ENCODE measurements at regions not wholly inside any gene's neighbourhood (a gene's known extent, or its start where the extent isn't known, plus 50 kb on each side); places are given as distances from the start of the nearest gene placed in this dataset.

DNA sequence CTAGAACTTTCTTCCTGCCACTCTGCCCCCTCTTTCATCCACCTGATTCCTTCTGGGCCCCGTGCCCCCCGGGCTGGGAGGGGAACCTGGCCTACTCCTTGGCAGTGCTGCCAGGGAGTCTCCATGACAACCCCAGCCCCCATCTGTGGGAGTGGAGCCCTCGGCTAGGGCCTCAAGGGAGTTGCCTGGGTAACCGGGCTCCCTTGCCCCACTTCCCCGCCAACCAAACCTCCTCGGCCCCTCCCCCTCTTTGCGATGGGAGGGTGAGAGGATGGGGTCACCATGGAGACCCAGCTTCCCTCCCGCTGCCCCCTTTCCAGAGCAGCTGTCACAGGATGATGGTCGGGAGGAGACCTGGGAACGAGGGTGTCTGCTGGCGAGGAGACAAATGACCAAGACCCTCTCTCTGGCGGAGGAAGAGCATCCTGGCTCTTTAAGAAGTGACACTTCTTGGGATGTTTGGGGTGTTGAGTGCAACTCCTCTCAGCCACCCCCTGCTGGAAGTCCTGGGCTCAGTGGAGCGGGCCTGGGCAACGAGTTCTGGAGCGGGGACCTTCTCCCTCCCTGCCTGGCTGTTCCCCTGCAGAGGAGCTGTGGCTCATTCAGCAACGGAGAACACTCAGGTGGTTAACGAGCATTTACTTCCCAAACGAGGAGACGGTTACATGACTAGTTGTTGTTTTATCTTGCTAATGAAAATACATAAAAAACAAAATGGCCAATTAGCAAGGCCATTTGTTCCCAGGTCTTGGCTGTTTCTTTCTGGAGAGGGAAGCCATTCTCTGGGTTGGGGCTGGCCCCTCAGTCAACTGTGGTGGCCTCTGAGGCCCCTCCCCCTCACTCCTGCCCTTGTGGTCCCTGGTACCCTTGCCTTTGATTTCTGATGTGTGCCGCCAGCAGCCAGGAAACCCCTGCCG, 82.8 kb downstream of the UBIAD1 start:
- WGBS, 2 donors (ENCODE audit: extremely low coverage in 2 of 2, insufficient read length in 2 of 2, insufficient replicate concordance in 1 of 2) = no CpG with 5 or more reads among the region's 21 CpGs
- no peak for DNase-seq (ENCODE audit: low spot score)
- peak overlapping the region; percentile 14 to 15 for H3K4me3 ChIP-seq (ENCODE audit: low read length in 2 of 2)

DNA sequence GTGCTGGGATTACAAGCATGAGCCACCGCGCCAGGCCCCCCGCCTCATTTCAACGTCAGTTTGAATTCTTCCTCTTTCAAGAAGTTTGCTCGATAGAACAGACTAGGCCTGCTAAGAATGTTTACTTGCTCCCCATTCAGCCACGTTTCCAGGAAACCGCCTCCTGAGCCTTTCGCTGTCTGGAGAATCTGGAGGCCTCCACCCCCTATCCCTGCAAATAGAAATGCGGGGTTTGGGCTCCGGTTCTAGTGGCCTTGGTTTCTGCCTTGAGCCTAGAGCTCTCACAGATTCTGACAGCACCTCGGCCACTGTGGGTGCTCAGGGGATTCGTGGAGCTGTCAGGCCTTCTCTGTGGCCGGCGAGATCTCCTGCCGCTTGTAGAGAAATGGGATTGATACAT, 84.3 kb downstream of the UBIAD1 start:
- no peaks in the 10 kb centered on the region for H3K36me3 ChIP-seq (replicated peaks in 1 of 2; ENCODE audit: control insufficient read depth in 2 of 2, insufficient read depth in 2 of 2, low read length in 2 of 2)
- no peak overlapping the region for H3K4me2 ChIP-seq (ENCODE audit: insufficient read depth, low read length, poor library complexity, severe bottlenecking)
- peak overlapping the region; percentile 78 for H3K18ac ChIP-seq (ENCODE audit: low read length)
- no peaks in the 10 kb centered on the region for H3K9me3 ChIP-seq (replicated peaks in 1 of 2; ENCODE audit: control insufficient read depth in 2 of 2, insufficient read depth in 1 of 2, low read depth in 1 of 2, low read length in 2 of 2)
- H3K79me1 ChIP-seq (ENCODE audit: low read depth, low read length) = no peaks in the 10 kb centered on the region
- H3K27me3 ChIP-seq (ENCODE audit: control insufficient read depth in 3 of 3, insufficient read depth in 3 of 3, low read depth in 1 of 3, low read length in 3 of 3) = no peaks in the 10 kb centered on the region
- H4K91ac ChIP-seq (ENCODE audit: low read depth, low read length, poor library complexity) = no peak overlapping the region
- H2BK12ac ChIP-seq (ENCODE audit: low read length) = no peak overlapping the region
- H4K8ac ChIP-seq (ENCODE audit: low read depth, low read length) = no peak overlapping the region
- peaks cover 24 to 53% of the 10 kb centered on the region in 2 donors for H3K4me1 ChIP-seq (ENCODE audit: control insufficient read depth in 2 of 2, insufficient read depth in 1 of 2, low read depth in 1 of 2, low read length in 2 of 2)
- H3K9ac ChIP-seq (ENCODE audit: low read depth, low read length, poor library complexity) = peak overlapping the region; percentile 45
- no peak overlapping the region for H2BK15ac ChIP-seq (ENCODE audit: low read length)
- peak overlapping the region; percentile 62 for H2BK5ac ChIP-seq (ENCODE audit: low read length)
- DNase-seq (ENCODE audit: low spot score) = no peak
- peak overlapping the region; percentile 76 for H2AFZ ChIP-seq (ENCODE audit: low read length)
- no peak overlapping the region for H3K23ac ChIP-seq (ENCODE audit: low read depth, low read length, poor library complexity)
- H3K27ac ChIP-seq (replicated peaks; ENCODE audit: low read length) = no peak overlapping the region
- no peak overlapping the region for H3K4me3 ChIP-seq (ENCODE audit: low read length in 2 of 2)
- no peak overlapping the region for H3K14ac ChIP-seq (ENCODE audit: low read length)
- no peak overlapping the region for H2BK120ac ChIP-seq (ENCODE audit: low read depth, low read length)
- H3K4ac ChIP-seq (ENCODE audit: low read length) = no peak overlapping the region
- no peak overlapping the region for H2AK5ac ChIP-seq (ENCODE audit: low read depth, low read length)
- no CpG with 5 or more reads among the region's 15 CpGs for WGBS, 2 donors (ENCODE audit: extremely low coverage in 2 of 2, insufficient read length in 2 of 2, insufficient replicate concordance in 1 of 2)

More for the DNA sequence above, 82.8 kb downstream of the UBIAD1 start:
- peak overlapping the region; percentile 57 for H2AFZ ChIP-seq (ENCODE audit: low read length)
- H2BK12ac ChIP-seq (ENCODE audit: low read length) = no peak overlapping the region
- peak overlapping the region; percentile 3 for H3K23ac ChIP-seq (ENCODE audit: low read depth, low read length, poor library complexity)
- H3K14ac ChIP-seq (ENCODE audit: low read length) = no peak overlapping the region
- H2BK15ac ChIP-seq (ENCODE audit: low read length) = no peak overlapping the region
- no peaks in the 10 kb centered on the region for H3K27me3 ChIP-seq (ENCODE audit: control insufficient read depth in 3 of 3, insufficient read depth in 3 of 3, low read depth in 1 of 3, low read length in 3 of 3)
- H3K9ac ChIP-seq (ENCODE audit: low read depth, low read length, poor library complexity) = no peak overlapping the region
- no peak overlapping the region for H2BK120ac ChIP-seq (ENCODE audit: low read depth, low read length)
- H3K4me1 ChIP-seq (ENCODE audit: control insufficient read depth in 2 of 2, insufficient read depth in 1 of 2, low read depth in 1 of 2, low read length in 2 of 2) = peaks cover 18 to 45% of the 10 kb centered on the region in 2 donors
- H4K91ac ChIP-seq (ENCODE audit: low read depth, low read length, poor library complexity) = no peak overlapping the region
- peak overlapping the region; percentile 9 for H3K27ac ChIP-seq (replicated peaks; ENCODE audit: low read length)
- H2BK5ac ChIP-seq (ENCODE audit: low read length) = no peak overlapping the region
- H3K36me3 ChIP-seq (replicated peaks in 1 of 2; ENCODE audit: control insufficient read depth in 2 of 2, insufficient read depth in 2 of 2, low read length in 2 of 2) = no peaks in the 10 kb centered on the region
- no peak overlapping the region for H2AK5ac ChIP-seq (ENCODE audit: low read depth, low read length)
- H3K79me1 ChIP-seq (ENCODE audit: low read depth, low read length) = no peaks in the 10 kb centered on the region
- peaks cover 0 to 8% of the 10 kb centered on the region in 2 donors for H3K9me3 ChIP-seq (replicated peaks in 1 of 2; ENCODE audit: control insufficient read depth in 2 of 2, insufficient read depth in 1 of 2, low read depth in 1 of 2, low read length in 2 of 2)
- H3K4me2 ChIP-seq (ENCODE audit: insufficient read depth, low read length, poor library complexity, severe bottlenecking) = peak overlapping the region; percentile 44
- H3K18ac ChIP-seq (ENCODE audit: low read length) = peak overlapping the region; percentile 61
- no peak overlapping the region for H3K4ac ChIP-seq (ENCODE audit: low read length)
- no peak overlapping the region for H4K8ac ChIP-seq (ENCODE audit: low read depth, low read length)

DNA sequence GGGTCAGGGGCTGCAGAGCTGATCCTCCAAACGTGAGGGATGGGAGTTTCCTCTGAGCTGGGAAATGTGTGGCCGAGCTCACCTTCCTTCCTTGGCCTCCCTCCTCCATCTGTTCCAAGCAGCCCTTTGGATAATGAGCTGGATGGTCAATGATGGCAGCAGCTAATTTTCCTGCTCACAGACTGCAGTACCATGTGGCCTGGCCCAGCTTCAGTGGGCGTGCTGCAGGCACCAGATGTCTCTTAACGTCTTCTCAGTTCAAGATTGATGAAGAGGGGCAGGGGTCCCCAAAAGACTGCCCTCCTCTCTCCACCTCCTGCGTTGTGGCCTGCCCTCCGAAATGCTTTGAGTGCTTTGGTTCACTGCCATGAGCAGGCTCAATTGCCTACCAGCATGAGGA, 86.0 kb downstream of the UBIAD1 start:
- H3K9me3 ChIP-seq (replicated peaks in 1 of 2; ENCODE audit: control insufficient read depth in 2 of 2, insufficient read depth in 1 of 2, low read depth in 1 of 2, low read length in 2 of 2) = no peaks in the 10 kb centered on the region
- H2BK12ac ChIP-seq (ENCODE audit: low read length) = no peak overlapping the region
- no peaks in the 10 kb centered on the region for H3K79me1 ChIP-seq (ENCODE audit: low read depth, low read length)
- no peak overlapping the region for H2AFZ ChIP-seq (ENCODE audit: low read length)
- H3K23ac ChIP-seq (ENCODE audit: low read depth, low read length, poor library complexity) = no peak overlapping the region
- no peak overlapping the region for H2BK120ac ChIP-seq (ENCODE audit: low read depth, low read length)
- H4K8ac ChIP-seq (ENCODE audit: low read depth, low read length) = no peak overlapping the region
- WGBS, 2 donors (ENCODE audit: extremely low coverage in 2 of 2, insufficient read length in 2 of 2, insufficient replicate concordance in 1 of 2) = no CpG with 5 or more reads among the region's 6 CpGs
- H2AK5ac ChIP-seq (ENCODE audit: low read depth, low read length) = peak overlapping the region; percentile 7
- H3K4me3 ChIP-seq (ENCODE audit: low read length in 2 of 2) = no peak overlapping the region
- H3K14ac ChIP-seq (ENCODE audit: low read length) = peak overlapping the region; percentile 5
- no peak overlapping the region for H3K4me2 ChIP-seq (ENCODE audit: insufficient read depth, low read length, poor library complexity, severe bottlenecking)
- peak overlapping the region; percentile 68 for H4K91ac ChIP-seq (ENCODE audit: low read depth, low read length, poor library complexity)
- H2BK15ac ChIP-seq (ENCODE audit: low read length) = no peak overlapping the region
- H3K27me3 ChIP-seq (ENCODE audit: control insufficient read depth in 3 of 3, insufficient read depth in 3 of 3, low read depth in 1 of 3, low read length in 3 of 3) = no peaks in the 10 kb centered on the region
- H3K9ac ChIP-seq (ENCODE audit: low read depth, low read length, poor library complexity) = no peak overlapping the region
- DNase-seq (ENCODE audit: low spot score) = no peak
- H3K36me3 ChIP-seq (replicated peaks in 1 of 2; ENCODE audit: control insufficient read depth in 2 of 2, insufficient read depth in 2 of 2, low read length in 2 of 2) = no peaks in the 10 kb centered on the region
- H3K27ac ChIP-seq (replicated peaks; ENCODE audit: low read length) = no peak overlapping the region
- H3K4me1 ChIP-seq (ENCODE audit: control insufficient read depth in 2 of 2, insufficient read depth in 1 of 2, low read depth in 1 of 2, low read length in 2 of 2) = peaks cover 23 to 48% of the 10 kb centered on the region in 2 donors
- H3K18ac ChIP-seq (ENCODE audit: low read length) = no peak overlapping the region
- H2BK5ac ChIP-seq (ENCODE audit: low read length) = no peak overlapping the region
- H3K4ac ChIP-seq (ENCODE audit: low read length) = no peak overlapping the region

DNA sequence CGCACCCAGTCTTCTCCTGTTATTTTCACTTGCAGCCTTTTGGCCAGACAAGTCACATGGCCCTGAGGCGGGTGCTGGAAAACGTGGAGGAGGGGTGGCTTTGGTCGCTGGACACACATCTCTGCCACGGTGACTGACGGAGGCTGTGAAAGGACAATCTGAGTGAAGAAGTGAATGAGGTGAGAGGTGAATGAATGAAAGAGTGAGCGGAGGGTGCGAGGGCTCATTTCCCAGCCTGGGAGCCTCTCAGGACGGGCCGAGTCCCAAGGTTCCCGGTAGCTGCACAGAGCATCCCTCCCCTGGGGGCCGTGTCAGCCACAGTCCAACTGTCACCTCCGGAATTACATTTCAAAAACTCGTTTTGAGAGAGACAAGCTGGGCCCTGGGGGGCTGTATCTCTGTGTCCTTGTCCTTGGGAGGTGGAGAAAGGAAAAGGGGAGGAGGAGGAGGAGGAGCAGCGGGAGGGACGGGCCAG, 89.6 kb downstream of the UBIAD1 start:
- Histone ChIP-seq H3K14ac (ENCODE audit: low read length) (no peak overlapping the region), H2AFZ (ENCODE audit: low read length) (no peak overlapping the region), H3K27ac (replicated peaks; ENCODE audit: low read length) (no peak overlapping the region), H2BK5ac (ENCODE audit: low read length) (no peak overlapping the region), H4K91ac (ENCODE audit: low read depth, low read length, poor library complexity) (no peak overlapping the region), H3K27me3 (ENCODE audit: control insufficient read depth in 3 of 3, insufficient read depth in 3 of 3, low read depth in 1 of 3, low read length in 3 of 3) (no peaks in the 10 kb centered on the region), H3K18ac (ENCODE audit: low read length) (no peak overlapping the region), H2BK15ac (ENCODE audit: low read length) (no peak overlapping the region), H4K8ac (ENCODE audit: low read depth, low read length) (no peak overlapping the region), H3K36me3 (replicated peaks in 1 of 2; ENCODE audit: control insufficient read depth in 2 of 2, insufficient read depth in 2 of 2, low read length in 2 of 2) (no peaks in the 10 kb centered on the region), H3K4me1 (ENCODE audit: control insufficient read depth in 2 of 2, insufficient read depth in 1 of 2, low read depth in 1 of 2, low read length in 2 of 2) (peaks cover 12 to 28% of the 10 kb centered on the region in 2 donors), H3K4ac (ENCODE audit: low read length) (no peak overlapping the region), H3K23ac (ENCODE audit: low read depth, low read length, poor library complexity) (no peak overlapping the region), H2AK5ac (ENCODE audit: low read depth, low read length) (no peak overlapping the region), H2BK120ac (ENCODE audit: low read depth, low read length) (no peak overlapping the region), H3K4me2 (ENCODE audit: insufficient read depth, low read length, poor library complexity, severe bottlenecking) (no peak overlapping the region), H3K4me3 (ENCODE audit: low read length in 2 of 2) (no peak overlapping the region), H3K79me1 (ENCODE audit: low read depth, low read length) (no peaks in the 10 kb centered on the region), H3K9ac (ENCODE audit: low read depth, low read length, poor library complexity) (no peak overlapping the region), H3K9me3 (replicated peaks in 1 of 2; ENCODE audit: control insufficient read depth in 2 of 2, insufficient read depth in 1 of 2, low read depth in 1 of 2, low read length in 2 of 2) (no peaks in the 10 kb centered on the region), H2BK12ac (ENCODE audit: low read length) (no peak overlapping the region)
- no peak for DNase-seq (ENCODE audit: low spot score)
- no CpG with 5 or more reads among the region's 16 CpGs for WGBS, 2 donors (ENCODE audit: extremely low coverage in 2 of 2, insufficient read length in 2 of 2, insufficient replicate concordance in 1 of 2)

Data from neuronal stem cell (in vitro differentiated cells).